ELF-1 (cell line): ENCODE measurements at regions not wholly inside any gene's neighbourhood (a gene's known extent, or its start where the extent isn't known, plus 50 kb on each side); places are given as distances from the start of the nearest gene placed in this dataset.

Experiments
- DNase-seq: peaks from one replicate; pipeline ENCODE4 v3.0.0-alpha.2; 2016; ENCODE audit warnings: low read depth, low spot score

DNA sequence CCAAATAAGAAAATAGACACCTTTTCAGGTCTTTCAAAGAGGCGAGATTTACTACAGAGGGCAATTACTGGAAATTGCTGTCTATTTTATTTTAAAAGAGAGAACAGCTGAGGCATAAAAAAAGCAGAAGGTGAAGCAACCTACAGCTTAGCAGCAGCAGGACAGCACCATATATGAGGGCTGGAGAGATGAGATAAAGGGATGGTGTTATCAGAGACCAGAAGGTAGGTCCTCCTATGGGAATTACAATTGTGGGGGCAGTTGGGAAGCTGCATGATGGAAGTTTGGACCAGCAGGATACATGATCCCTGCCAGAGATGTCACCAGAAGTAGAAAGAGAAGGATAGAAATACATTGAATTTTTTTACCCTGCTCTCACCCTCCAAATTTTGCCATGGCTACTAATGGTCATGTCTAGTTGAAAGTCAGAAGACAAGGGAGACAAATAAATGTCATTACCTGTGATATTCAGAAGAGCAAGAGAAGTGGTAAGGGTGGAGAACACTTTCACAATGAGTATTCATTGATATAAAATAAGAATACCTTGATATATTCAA, 77.2 kb upstream of the CALCR start:
- no peak for DNase-seq

DNA sequence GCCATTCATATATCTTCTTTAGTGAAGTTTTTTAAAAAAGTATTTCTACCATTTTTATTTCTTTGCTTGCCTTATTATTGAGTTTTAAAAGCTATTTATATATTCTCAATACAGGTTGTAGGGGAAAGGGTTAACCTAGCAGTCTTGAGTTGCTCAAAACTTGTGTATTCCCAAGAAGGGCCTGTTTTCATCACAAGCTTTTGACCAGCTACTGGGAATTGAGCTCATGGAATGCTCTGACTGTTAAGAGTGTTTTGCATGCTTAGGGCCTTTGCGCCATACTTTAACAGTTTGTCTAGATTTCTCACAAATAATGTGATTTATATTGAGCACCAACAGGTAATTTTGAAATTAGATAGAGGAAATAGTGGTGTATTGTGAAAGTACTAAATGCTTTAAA, 72.0 kb upstream of the CALCR start:
- DNase-seq: no peak

DNA sequence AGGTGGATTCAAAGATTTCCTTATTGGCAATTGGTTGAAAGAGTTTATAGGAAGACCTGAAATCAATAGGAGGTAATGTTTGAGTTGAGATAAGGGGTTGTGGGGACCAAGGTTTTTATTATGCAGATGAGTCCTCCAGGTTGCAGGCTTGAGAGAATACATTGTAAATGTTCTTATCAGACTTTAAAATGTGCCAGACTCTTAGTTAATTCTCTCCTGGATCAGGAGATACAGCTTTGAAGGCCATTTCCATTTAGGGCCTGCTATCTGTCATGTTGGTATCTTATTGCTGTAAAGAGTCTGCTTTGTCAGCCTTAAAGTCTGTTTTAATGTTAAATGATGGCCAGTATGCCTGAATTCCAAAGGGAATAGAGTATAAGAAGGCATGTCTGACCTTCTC, 61.8 kb upstream of the CALCR start:
- DNase-seq: no peak

DNA sequence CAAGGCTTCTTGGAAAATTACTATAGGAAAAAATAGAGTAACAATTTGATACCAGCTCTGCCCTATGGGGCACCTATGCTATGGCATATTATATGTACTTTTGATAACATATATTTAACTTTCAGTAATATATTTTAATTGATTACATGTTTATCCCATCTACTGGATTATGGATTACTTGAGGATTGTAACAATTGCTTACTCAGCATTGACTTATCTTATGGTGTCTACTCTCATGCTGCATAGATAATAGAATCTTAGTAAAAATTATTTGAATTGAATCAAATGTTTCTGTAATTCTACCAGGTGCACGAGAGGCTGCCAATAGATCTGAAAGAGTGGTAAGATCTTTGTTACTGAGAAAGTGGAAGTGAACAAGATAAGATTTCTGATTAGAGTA, 57.8 kb upstream of the CALCR start:
- DNase-seq: no peak

DNA sequence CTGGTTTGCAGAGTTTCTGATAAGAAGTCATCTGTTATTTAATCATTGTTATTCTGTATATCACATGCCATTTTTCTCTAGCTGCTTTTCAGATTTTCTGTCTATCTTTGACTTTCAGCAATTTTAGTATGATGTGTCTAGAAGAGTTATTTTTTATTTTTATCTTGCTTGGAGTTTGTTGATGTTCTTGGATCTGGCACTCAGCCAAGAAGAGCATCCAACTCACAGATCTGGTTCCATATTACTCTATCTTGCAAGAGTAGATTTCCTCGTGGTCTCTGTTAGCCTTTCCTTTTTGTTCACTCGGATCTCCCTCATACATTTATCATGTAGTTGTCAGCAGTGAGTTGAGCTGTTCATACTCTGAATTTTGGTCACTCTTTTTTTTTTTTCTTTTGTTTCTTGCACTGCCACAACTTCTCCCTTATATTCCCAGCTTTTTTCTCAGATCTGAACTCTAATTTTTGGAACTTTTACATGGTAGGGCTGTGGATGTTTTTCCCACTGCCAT, 54.8 kb upstream of the CALCR start:
- DNase-seq: no peak

DNA sequence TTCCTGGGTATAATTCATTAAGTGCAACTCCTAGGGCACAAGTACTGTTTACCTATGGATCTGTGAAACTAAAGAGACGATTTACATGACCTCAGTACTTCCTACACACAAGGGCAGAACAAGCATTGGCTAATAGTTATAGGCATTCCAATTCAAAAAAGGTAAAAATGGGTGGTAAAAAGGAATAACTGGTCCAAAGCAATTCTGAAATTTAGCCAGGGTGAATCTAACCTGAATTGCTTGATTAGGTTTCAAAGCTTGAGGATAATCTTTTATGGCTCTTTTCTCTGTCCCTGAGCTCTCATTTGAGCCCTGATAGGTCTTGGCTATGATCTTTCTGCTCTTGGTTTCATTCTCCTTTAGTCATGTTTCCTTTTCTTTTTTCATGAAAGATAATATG, 52.3 kb upstream of the CALCR start:
- no peak for DNase-seq
